Dedifferentiated amniotic fluid mesenchymal stem cell (primary cell): ENCODE measurements at regions not wholly inside any gene's neighbourhood (a gene's known extent, or its start where the extent isn't known, plus 50 kb on each side); places are given as distances from the start of the nearest gene placed in this dataset.

Experiments used
- DNase-seq: peaks from one replicate; pipeline ENCODE4 v3.0.0-alpha.2; 2016; ENCODE audit errors: extremely low spot score

- DNase-seq, result no peak
Observed at GRCh38 chr13:84885868-84886267, 913.4 kb downstream of the SLITRK6 start.

- no peak for DNase-seq
Observed at GRCh38 chr13:84873951-84874350, 925.3 kb downstream of the SLITRK6 start.

GRCh38 chr13:84870190-84870589 is 929.0 kb downstream of the SLITRK6 start:
- no peak for DNase-seq

GRCh38 chr13:84867246-84867645 is 932.0 kb downstream of the SLITRK6 start:
- no peak for DNase-seq

- DNase-seq, result no peak
Observed at GRCh38 chr13:84865783-84866221, 933.4 kb downstream of the SLITRK6 start.

GRCh38 chr13:84864341-84864740 is 934.9 kb downstream of the SLITRK6 start:
- DNase-seq, result no peak

- DNase-seq, result no peak
Observed at GRCh38 chr13:84847107-84847506, 952.1 kb downstream of the SLITRK6 start.

GRCh38 chr13:84845907-84846619 is 953.2 kb downstream of the SLITRK6 start:
- no peak for DNase-seq

GRCh38 chr13:84844473-84844872 is 954.7 kb downstream of the SLITRK6 start:
- DNase-seq, result no peak

GRCh38 chr13:84843368-84843767 is 955.9 kb downstream of the SLITRK6 start:
- no peak for DNase-seq

GRCh38 chr13:84834201-84834600 is 951.9 kb upstream of the SLITRK1 start:
- DNase-seq, result no peak

- no peak for DNase-seq
Observed at GRCh38 chr13:84831666-84832657, 949.7 kb upstream of the SLITRK1 start.

GRCh38 chr13:84823528-84823927 is 941.3 kb upstream of the SLITRK1 start:
- DNase-seq, result no peak

GRCh38 chr13:84821261-84821660 is 939.0 kb upstream of the SLITRK1 start:
- no peak for DNase-seq

GRCh38 chr13:84816567-84817105 is 934.4 kb upstream of the SLITRK1 start:
- DNase-seq, result no peak

GRCh38 chr13:84812789-84813188 is 930.5 kb upstream of the SLITRK1 start:
- no peak for DNase-seq

GRCh38 chr13:84812078-84812477 is 929.8 kb upstream of the SLITRK1 start:
- no peak for DNase-seq

GRCh38 chr13:84810781-84811180 is 928.5 kb upstream of the SLITRK1 start:
- peak; percentile 67 for DNase-seq

GRCh38 chr13:84802073-84802472 is 919.8 kb upstream of the SLITRK1 start:
- DNase-seq, result no peak

- DNase-seq, result no peak
Observed at GRCh38 chr13:84784443-84785153, 902.3 kb upstream of the SLITRK1 start.

- DNase-seq, result no peak
Observed at GRCh38 chr13:84777316-84777715, 895.0 kb upstream of the SLITRK1 start.

- DNase-seq, result no peak
Observed at GRCh38 chr13:84776593-84776992, 894.3 kb upstream of the SLITRK1 start.
